HFF-Myc (cell line): ENCODE measurements at regions not wholly inside any gene's neighbourhood (a gene's known extent, or its start where the extent isn't known, plus 50 kb on each side); places are given as distances from the start of the nearest gene placed in this dataset.

ENCODE experiments used
- DNase-seq: peaks from one replicate; pipeline ENCODE4 v3.0.0-alpha.2; 2011; ENCODE audit warnings: low read depth; ENCODE audit errors: extremely low read depth
- H3K4me3 ChIP-seq: replicated peaks from 2 replicates; pipeline ENCODE4 v1.5.1; 2011; ENCODE audit warnings: low read depth, mild to moderate bottlenecking, control low read depth, low read length
- TF ChIP-seq, protein P1 (sequence below): IDR thresholded peaks from 2 replicates; pipeline ENCODE4 v1.5.1; 2012; ENCODE audit warnings: mild to moderate bottlenecking, low read depth, low read length, control low read depth; ENCODE audit errors: missing control alignments

DNA sequence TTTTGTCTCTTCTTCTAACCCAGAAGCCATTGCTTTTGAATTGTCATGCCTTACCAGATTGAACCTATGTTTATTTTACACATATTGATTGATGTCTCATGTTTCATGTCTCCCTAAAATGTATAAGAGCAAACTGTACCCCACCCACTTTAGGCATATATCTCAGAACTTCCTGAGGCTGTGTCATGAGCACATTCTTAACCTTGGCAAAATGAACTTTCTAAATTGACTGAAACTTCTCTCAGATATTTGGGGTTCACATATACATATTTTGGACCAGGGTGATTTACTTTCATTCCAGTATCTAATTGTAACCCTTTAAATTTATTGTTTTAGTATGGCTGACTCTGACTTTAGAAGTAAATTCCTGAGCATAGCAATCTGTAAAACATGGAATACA lies 723.9 kb upstream of the PCDH20 start:
- no peak for DNase-seq
- TF ChIP-seq, protein P1, sequence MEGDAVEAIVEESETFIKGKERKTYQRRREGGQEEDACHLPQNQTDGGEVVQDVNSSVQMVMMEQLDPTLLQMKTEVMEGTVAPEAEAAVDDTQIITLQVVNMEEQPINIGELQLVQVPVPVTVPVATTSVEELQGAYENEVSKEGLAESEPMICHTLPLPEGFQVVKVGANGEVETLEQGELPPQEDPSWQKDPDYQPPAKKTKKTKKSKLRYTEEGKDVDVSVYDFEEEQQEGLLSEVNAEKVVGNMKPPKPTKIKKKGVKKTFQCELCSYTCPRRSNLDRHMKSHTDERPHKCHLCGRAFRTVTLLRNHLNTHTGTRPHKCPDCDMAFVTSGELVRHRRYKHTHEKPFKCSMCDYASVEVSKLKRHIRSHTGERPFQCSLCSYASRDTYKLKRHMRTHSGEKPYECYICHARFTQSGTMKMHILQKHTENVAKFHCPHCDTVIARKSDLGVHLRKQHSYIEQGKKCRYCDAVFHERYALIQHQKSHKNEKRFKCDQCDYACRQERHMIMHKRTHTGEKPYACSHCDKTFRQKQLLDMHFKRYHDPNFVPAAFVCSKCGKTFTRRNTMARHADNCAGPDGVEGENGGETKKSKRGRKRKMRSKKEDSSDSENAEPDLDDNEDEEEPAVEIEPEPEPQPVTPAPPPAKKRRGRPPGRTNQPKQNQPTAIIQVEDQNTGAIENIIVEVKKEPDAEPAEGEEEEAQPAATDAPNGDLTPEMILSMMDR = no peak
- H3K4me3 ChIP-seq = no peak overlapping the region

DNA sequence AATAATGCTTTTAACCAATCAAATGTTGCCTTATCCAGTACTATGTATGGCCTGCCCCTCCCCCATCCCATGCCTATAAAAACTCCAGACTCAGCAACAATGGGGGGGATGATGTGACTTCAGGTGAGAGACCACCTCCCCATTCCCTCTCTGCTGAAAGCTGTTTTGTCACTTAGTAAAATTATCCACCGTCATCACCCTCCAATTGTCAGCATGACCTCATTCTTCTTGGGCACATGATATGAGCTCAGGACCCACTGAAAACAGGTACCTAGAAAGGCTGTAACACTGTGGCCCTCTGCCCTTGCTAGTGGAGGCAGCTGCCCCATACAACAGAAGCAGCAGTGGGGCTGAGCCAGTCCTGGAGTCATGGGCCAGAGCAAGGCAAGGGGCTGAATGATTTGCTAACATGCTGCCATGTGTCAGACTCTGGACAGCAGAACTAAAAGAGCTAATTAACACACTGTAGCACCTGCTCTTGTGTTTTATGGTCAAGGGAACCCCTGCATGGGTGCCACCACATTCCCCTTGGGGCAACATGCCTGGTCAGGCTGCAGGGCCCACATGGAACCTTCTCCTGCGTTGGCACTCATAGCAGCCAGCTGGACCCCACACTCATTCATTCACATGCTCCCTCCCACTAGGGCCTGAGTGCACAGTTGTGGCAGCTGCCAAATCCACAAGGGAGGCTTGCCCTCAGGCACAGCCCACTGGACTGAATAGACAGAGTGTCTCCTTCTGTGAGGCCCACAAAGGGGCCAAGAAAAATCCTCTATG lies 722.2 kb upstream of the PCDH20 start:
- H3K4me3 ChIP-seq = no peak overlapping the region
- TF ChIP-seq, protein P1 = no peak
- DNase-seq = no peak

DNA sequence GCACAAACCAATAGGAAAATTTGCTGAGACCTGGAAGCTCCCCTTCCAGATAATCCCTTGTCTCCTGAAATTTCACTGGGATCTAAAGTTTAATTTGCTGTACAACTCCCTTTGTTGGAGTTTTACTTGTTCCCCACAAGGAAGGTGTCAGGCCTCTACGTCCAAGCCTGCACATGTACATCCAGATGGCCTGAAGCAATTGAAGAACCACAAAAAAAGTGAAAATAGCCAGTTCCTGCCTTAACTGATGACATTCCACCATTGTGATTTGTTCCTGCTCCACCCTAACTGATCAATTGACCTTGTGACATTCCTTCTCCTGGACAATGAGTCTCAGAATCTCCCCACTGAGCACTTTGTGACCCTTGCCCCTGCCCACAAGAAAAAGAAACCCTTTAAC lies 716.0 kb upstream of the PCDH20 start:
- H3K4me3 ChIP-seq = no peak overlapping the region
- TF ChIP-seq, protein P1 = no peak
- DNase-seq = no peak

DNA sequence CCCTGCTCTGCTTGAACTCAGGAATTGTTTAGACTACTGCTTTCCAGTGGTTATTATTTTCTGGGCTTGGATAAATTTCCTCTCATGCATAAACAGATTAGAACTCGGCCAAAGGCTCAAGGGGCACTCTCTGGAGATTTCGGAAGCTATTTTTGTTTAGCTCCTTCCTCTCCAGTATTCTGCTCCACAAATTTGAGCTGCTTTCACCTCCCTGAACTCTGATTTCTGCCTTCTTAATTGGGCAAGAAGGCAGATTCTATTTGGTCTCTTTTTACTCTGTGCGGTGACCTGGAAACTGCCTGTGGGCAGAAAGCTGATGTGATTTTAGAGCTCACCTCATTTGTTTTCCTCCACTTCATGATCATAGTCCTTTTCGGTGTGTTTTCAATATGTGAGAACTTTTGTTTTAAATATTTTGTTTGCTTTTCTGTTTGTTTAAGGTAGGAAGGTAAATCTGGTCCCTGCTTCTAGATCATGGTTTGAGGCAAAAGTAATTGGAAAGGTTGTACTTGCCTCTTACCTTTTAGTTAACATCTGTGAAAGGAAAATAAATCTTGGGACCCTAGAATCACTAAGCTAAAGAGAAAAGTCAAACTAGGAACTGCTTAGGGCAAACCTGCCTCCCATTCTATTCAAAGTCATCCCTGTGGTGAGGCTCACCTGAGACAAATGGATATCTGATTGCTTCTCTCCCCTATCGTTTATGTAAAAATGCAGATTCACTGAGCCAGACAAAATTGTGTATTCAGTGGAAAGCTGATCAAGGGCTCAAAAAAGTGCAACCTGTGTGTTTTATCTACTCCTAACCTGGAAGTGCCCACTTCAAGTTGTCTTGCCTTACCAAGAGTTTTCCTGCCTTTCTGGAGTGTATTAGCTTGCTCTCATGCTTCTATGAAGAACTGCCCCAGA lies 714.7 kb upstream of the PCDH20 start:
- TF ChIP-seq, protein P1 = no peak
- no peak overlapping the region for H3K4me3 ChIP-seq
- DNase-seq = no peak

DNA sequence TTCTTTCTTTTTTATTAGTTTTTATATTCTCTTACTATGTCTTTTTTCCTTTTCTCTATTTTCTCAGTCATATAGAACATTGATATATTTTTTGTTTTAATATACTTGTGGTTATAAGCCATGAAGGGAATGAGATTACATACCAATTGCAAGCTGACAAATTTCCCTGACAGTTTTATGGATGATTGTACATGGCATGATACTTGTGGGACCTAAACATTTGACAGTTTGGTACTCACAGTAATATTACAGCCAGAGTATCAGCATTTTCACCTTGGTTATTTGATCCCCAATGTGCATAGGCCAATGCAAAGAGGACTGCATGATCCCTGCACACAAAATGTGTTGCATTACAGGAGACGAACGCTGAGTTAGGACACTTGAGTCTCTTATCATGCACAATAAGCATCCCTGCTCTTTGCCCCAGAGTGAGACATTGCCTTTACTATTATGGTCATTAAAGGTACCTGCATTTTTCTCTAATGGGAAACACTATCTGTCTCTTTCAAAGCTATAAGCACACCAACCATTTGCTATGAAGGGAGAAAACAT lies 713.4 kb upstream of the PCDH20 start:
- no peak overlapping the region for H3K4me3 ChIP-seq
- DNase-seq = no peak
- TF ChIP-seq, protein P1 = no peak

DNA sequence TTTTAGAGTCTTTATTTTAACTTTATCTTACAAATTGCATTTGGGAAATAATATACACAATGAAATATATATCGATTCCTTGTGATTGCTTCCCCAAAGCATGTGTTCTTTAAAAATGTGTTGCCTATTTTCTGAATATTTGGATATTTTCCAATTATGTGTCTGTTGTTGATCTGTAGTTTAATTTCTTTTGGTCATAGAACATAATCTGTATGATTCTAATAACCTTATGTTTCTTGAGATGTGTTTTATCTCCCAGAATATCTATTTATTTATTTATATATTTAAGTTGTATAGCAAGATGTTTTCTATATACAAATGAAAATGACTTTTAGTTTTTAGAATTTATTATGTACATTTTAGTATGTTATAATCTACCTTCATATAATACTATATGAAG lies 710.8 kb upstream of the PCDH20 start:
- TF ChIP-seq, protein P1 = no peak
- H3K4me3 ChIP-seq = no peak overlapping the region
- no peak for DNase-seq
